HG02943 (cell line): ENCODE measurements at regions not wholly inside any gene's neighbourhood (a gene's known extent, or its start where the extent isn't known, plus 50 kb on each side); places are given as distances from the start of the nearest gene placed in this dataset.

ENCODE experiments used
- ATAC-seq: cut with Tn5 transposase; IDR thresholded peaks from one replicate; pipeline ENCODE4 v1.9.1; 2021; ENCODE audit warnings: mild to moderate bottlenecking, low read depth, moderate library complexity; ENCODE audit not compliant: unreplicated experiment

DNA sequence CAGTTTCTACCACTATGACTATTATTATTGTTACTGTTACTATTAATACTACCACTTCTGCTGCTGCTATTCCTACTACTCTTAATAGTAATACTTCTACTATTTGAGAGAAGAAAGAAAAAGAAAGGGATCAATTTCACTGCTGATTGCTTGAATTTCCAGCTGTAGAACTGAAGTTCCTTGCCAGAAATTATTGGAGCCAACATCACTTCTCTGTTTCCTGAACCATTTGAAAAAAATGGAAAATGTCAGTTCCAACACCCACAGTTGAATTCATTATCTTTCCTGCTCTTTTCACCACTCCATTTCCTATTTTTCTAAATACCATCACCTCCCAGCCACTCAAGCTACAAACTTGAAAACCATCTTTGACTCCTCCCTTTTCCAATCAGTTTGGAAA is 54.1 kb upstream of the PIK3C2G start:
- no peak for ATAC-seq

DNA sequence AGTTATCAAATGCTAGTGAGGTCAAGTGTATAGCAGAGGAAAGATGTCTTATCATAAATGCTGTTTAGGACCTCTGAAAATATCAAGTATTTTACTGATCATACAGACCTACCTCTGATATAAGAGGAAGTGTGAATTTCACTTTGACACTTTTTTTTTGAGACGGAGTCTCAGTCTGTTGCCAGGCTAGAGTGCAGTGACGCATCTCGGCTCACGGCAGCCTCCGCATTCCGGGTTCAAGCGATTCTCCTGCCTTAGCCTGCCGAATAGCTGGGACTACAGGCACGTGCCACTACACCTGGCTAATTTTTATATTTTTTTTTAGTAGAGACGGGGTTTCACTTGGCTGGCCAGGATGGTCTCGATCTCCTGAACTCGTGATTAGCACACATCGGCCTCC is 55.1 kb upstream of the PIK3C2G start:
- ATAC-seq = no peak

DNA sequence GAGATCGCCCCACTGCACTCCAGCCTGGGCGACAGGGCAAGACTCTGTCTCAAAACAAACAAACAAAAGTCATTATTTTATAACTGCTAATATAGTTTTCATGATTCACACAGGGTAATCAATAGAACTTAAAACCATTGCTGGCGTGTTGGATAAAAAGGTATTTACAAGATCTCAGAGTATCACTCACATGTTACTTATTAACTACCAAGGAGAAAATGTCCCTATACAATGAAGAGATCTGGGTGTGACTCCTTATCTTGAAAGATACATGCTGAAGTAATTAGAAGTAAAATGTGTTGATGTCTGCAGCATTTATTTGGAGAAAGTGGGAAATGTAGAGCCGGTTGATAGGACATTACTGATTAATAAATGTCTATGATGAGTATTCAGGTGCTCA is 57.3 kb upstream of the PIK3C2G start:
- no peak for ATAC-seq

DNA sequence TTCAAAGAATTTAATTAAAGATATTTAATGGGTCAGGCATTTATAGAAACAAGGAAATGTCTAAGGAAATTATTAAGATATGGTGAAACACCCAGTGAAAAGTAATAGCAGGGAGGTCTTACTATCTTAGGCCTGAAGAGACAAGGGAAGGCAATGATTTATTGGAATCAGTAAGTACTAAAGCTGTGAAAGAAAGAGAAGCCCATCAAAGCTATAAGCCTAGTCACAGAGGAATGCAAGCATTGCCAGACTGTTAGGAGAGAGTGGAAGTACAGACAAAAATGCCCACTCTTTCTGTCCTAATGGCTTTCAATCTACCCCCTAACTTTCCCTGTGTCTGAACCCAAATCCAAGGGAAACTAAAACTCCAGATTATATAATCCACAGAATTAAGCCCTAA is 69.2 kb upstream of the PIK3C2G start:
- no peak for ATAC-seq

DNA sequence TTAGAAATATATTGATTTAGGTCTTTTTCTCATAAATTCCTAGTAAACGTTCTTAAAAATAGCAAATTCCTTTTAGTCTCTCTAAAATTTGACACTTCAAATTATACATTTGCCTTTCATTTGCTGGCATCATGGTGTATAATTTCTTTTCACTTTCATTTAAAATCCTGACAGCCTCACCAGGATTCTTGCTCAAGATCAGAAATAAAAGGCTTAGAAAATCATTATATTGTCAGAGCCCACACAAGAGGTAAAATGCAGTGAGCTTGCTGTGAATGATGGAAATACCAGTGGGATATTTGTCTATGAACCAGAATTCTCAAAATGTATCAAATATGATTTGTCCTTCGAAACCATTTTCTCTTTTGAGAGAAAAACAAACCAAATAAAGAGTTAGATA is 78.2 kb upstream of the PIK3C2G start:
- ATAC-seq = no peak

DNA sequence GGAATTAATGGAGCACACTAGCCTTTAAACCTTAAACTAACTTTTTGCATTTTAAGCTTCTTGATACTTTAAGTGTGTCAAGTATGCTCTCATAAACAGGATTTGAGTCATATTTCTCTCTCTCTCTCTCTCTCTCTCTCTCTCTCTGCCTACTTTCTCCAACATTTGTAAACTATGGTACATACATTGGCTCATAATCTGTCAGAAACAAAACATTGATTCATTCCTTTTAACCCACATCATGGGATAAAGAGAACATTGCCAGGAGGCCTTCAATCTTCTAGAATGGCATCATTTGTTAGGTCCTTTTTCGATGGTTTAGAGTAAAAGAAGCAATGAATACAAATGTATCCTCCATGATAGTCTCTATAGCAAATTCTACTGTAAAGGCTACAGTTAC is 81.6 kb upstream of the RERGL start:
- ATAC-seq = no peak

DNA sequence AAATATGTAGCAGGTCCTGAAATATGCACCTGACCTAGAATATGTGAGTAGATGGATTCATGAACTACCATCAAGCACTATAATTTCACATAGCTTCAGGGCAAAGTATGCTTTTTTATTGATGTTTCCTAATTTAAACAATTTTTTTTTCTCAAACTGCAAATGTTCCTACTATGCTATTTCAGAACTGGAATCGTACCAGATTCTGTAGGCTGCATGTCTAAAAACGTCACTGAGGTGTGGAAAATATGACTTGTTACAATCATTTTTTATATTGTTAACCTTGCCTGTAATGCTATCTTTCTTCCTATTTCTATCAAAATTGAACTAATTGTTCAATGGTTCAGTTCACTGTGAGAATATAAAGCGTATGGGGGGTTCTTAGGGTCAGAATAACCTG is 78.0 kb upstream of the RERGL start:
- ATAC-seq = no peak

DNA sequence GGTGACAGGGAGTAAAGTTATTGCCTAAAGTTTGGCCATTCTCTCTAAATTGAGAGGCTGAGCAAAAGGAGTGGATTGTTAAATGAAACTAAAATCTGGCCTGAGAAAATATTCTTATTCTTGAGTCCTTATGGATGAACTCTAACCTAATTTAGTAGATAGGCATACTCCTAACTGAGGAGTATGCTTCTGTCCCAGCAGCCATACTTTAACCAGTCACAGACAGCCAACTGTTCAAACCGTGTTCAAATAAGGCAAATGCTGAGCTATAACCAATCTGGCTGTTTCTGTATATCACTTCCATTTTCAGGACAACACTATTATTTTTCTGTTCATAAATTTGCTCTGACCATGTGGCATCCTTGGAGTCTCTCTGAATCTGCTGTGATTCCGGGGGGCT is 75.9 kb upstream of the RERGL start:
- no peak for ATAC-seq

DNA sequence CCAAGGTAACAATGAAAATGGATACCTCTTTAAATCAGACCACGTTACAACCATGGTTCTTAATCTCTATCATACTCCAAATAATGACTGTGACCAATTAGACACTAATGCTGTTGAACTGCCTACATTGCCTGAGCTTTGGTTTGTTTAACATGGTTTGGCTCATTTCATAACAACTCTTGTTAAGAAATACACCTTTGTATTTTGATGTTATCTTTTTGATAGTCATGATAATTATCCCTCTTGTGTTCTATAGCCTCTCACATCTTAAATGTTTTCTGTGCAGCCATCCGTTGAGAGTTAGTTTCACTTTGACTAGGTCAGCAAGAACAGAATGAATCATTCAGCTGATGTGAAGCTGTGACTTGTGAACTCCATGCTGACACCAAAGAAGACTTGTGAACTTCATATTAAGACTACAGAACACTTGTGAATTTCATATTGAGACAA is 75.5 kb upstream of the RERGL start:
- peak; percentile 97 for ATAC-seq

DNA sequence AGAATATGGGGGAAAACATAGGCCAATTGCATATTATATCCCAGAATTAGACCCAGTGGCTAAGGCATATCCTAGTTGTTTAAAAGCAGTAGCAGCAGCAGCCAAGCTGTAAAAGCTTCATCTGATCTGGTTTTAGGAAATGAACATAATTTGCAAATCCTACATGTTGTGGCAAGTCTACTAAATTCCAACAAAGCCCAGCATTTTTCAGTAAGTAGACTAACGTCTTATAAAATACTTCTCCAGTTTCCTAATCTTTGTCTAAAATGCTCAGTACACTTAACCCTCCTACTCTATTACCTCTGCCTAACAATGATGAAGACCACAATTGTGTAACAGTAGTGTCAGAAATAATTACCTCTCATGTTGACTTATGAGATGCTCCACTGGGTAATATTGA is 70.9 kb upstream of the RERGL start:
- no peak for ATAC-seq

DNA sequence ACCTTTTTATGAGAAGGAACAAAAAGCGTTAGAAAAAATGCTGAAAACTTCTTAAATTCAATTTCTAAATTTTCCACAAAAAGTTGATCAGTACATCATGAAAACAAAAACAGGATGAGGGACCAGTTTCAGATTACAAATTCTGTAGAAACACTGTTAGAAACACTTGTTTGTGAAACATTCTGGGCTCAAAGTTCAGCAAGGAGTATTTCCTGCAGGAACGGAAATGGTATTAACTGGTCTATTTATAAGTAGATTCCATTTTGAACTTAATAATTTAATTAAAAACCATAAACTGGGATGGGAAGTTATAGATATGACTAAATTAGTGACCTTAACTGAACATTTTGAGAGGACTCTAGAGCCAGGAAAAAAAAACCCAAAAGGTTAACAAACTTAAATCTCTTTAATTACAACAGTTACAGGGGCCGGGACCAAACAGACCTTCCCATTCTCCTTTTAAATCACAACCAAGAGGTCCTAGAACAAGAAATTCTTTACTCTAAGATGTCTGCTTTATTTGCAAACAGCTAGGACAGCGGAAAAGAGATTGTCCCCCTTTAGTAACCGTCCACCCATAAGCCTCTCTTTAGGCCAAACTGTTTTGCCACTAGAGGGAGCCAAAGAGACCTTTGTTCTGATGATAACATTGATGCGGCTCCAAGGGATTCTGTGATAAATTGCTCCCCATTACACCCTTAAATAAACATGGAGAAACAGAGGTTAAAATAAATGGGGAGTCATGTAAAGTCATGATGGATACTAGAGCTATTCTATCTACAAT is 69.0 kb upstream of the RERGL start:
- no peak for ATAC-seq

DNA sequence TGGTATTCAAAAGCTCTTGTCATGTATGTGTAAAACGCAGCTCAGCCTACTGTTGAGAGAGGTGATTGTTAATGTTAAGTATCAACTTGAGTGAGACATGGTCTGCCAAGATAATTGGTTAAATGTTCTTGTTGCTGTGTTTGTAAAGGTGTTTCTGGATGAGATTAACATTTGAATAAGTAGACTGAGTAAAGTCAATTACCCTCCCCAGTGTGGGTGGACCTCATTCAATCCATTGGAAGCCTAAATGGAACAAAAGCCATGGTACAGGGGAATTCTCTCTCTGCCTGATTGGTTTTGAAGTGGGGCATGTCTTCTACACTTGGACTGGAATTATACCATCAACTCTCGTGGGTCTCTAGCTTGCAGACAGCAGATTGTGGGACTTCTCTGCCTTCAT is 63.8 kb upstream of the RERGL start:
- no peak for ATAC-seq

DNA sequence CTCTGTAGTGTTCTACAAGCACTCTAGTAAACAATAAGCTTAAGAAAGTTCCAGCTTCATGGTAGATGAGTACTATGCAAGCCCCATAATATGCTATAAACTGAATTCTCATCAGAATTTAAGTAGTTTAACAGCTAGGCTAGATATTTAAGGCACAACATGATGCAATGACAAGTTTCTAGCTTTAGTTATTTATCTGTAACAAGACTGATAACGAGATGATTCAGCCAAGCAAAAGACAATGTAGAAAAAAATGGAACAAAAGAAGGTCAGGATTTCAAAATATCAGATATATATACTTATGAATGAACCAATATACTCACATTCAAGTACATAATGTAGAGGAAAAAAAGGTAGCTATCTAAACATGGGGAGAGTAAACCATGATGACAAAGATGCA is 61.0 kb upstream of the RERGL start:
- no peak for ATAC-seq

DNA sequence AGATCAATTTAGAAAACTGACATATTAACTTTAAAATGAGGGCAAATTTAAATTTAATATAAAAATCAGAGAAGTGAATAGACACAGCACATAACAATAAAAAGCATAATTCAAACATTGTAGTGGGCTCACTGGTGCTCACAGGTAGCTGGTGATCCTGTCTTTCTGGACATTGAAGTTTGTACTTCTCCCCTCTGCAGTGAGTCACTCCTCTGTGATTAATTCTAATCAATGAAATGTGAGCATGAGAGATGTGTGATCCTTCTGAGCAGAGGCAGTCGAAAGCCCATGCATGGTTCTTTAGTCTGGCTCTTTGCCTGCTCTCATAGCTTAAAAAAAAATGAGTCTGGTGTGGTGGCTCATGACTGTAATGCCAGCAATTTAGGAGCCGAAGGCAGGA is 59.0 kb upstream of the RERGL start:
- no peak for ATAC-seq

DNA sequence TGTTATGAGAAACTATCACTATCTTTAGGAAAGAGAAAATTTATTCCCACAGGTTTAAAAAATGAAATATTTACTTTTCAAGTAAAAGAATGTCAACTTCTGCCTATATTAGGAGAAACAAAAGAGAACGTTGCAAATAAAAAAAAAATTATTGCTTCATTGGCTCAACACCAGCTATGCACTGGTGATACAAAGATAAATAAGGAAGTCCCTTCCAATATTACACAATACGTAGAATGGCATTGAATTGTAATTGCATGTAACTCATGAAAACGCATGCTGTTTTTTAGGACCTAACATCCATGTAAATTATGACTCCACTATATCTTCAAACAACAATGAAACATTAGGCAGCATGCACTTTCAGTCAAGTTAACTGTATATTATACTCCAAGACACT is 56.4 kb upstream of the RERGL start:
- no peak for ATAC-seq

DNA sequence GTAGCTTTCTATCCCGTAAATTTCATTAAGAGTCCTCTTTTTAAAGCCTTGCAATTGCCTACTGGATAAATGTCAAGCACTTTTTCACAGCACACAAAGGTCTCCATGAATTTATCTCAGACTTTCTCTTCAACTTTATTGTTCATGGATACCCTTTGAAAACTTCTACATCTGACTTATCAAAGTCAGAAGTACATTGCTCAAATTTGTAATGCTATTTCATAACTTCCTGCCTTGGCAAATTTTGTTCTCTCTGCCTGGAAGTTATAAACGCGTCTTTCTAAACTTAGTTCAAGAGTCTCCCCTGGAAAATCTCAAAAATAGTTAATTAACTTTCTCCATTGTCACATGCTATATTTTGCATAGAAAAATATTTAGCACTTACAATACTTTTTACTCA is 55.9 kb upstream of the RERGL start:
- no peak for ATAC-seq

DNA sequence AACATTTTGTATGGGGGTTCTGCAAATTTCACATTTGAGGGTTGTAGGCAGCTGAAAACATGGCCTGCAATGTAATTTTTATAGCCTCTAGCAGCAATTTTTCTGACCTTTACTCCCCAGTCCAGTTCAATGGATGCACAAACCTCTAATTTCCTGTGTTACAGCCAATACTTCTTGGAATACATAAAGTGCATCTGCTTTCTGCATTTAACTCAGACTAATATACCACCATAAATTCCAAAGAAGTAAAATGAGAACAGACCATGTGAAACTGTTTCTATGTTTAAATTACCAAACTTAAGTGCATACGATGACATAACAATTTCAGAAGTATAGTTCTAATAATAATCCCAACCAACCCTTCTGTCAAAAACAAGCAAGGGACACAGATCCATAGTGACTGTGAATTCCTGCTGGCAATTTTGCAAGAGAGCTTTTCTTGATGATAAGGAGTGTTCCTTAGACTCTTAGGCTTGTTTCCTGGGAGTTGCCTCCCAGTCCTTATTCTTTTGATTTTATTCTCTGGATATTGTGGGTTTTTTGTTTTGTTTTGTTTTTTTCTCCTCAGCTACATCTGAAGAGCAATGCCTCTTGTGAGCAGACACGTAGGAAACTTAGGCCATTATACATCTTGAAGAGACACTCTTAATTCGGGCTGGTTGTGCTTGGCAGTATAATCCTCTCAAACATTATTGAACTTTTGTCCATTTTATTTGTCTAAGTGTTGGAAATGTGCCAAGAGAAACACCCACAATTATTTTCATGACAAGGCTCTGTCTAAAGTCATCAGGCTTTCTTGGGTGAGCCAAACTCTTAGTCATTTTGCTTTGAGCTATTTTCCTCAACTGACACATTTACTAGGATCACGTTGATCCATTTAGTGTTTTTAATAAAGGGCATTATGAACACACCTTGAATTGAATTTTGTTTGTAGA is 51.3 kb upstream of the RERGL start:
- no peak for ATAC-seq

DNA sequence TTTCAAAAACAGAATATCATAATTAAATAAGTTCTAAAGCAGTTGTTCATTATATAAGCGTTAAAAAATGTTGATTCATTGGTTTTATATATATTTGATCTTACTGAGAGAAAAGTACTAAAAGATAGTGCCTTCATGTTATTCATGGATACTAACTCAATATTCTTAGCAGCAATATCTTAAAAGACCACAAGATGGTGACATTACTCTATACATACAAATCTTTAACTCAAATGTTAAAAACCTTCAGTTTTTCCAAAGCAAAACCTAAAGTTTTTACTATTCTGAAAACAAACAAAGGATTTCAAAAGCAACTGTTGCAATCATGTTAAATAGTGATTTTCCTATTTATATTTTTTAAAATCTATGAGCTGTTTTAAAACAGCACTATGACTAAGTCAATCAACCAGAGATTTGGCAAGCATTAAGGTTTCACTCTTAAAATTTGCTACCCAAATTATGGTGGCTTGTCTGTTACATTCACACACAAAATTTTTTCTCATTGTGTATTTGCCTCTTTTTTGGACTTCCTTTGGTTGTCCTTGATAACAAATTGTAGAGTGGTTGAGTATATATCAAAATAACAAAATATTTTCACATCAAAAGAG is 50.1 kb upstream of the RERGL start:
- no peak for ATAC-seq
